B cell (primary cell): ENCODE measurements at regions not wholly inside any gene's neighbourhood (a gene's known extent, or its start where the extent isn't known, plus 50 kb on each side); places are given as distances from the start of the nearest gene placed in this dataset.

Source experiments
- ATAC-seq: fragments of 200-7000 bp; cut with Tn5 transposase; one replicate; pipeline ENCODE4 v1.10.0; 2021; ENCODE audit warnings: low read depth, mild to moderate bottlenecking, moderate number of reproducible peaks, moderate library complexity
- CTCF ChIA-PET: fragments of 350-600 bp; sonication (Branson Sonifier 250); formaldehyde crosslinking; loops from one replicate; lab custom pipeline; 2021; ENCODE audit warnings: antibody characterized with exemption, inconsistent platforms; lab: Charles Lee
- POLR2A ChIA-PET: fragments of 350-600 bp; sonication (Branson Sonifier 250); formaldehyde crosslinking; loops from one replicate; lab custom pipeline; 2021; ENCODE audit warnings: antibody characterized with exemption; lab: Charles Lee
- DNase-seq: peaks from one replicate; pipeline ENCODE4 v3.0.0; 2013
- H2AFZ ChIP-seq: 2 replicates; pipeline ENCODE4 v1.6.1; 2012; ENCODE audit warnings: mild to moderate bottlenecking, low read depth, low read length; ENCODE audit not compliant: insufficient read depth, poor library complexity, severe bottlenecking
- H3K27ac ChIP-seq, 2 donors: 1 replicate in 1 of 2; 2 replicates in 1 of 2; pipeline ENCODE4 v1.5.1; 2012 to 2013; ENCODE audit warnings: low read length in 2 of 2, mild to moderate bottlenecking in 2 of 2, moderate library complexity in 1 of 2
- H3K27me3 ChIP-seq, 4 experiments: fragments of 200-600 bp in 1 of 4; sonication (generic) in 1 of 4; replicated peaks in 1 of 4; 1 replicate in 2 of 4; 2 replicates in 2 of 4; pipeline versions ENCODE4 v1.6.1 to v1.7.0; 2013 to 2016; ENCODE audit warnings: low read length in 3 of 4, mild to moderate bottlenecking in 2 of 4, mixed read lengths in 1 of 4, moderate library complexity in 1 of 4; ENCODE audit not compliant: insufficient read depth in 4 of 4, control insufficient read depth in 3 of 4; ENCODE audit errors: control extremely low read depth in 1 of 4
- H3K36me3 ChIP-seq, 2 experiments: replicated peaks in 1 of 2; 1 replicate in 1 of 2; 2 replicates in 1 of 2; pipeline versions ENCODE4 v1.6.1 to v1.7.1; 2013; ENCODE audit warnings: low read length in 1 of 2; ENCODE audit not compliant: insufficient read depth in 2 of 2, control insufficient read depth in 1 of 2; ENCODE audit errors: control extremely low read depth in 1 of 2, extremely low read depth in 1 of 2
- H3K4me1 ChIP-seq, 2 donors: fragments of 200-600 bp in 1 of 2; sonication (generic) in 1 of 2; 1 replicate in 1 of 2; 2 replicates in 1 of 2; pipeline versions ENCODE4 v1.5.1 to v1.6.1; 2013 to 2017; ENCODE audit warnings: low read length in 2 of 2; ENCODE audit not compliant: control insufficient read depth in 2 of 2, insufficient read depth in 2 of 2
- H3K4me2 ChIP-seq: replicated peaks from 2 replicates; pipeline ENCODE3; 2012; ENCODE audit warnings: mild to moderate bottlenecking, low read depth, low read length; ENCODE audit not compliant: poor library complexity, severe bottlenecking
- H3K4me3 ChIP-seq, 5 experiments: fragments of 200-600 bp in 1 of 5; sonication (generic) in 1 of 5; 1 replicate in 3 of 5; 2 replicates in 2 of 5; pipeline versions ENCODE4 v1.5.1 to v1.7.0; 2011 to 2016; ENCODE audit warnings: low read length in 4 of 5, mild to moderate bottlenecking in 4 of 5, low read depth in 2 of 5, control low read depth in 1 of 5, moderate library complexity in 1 of 5; ENCODE audit not compliant: insufficient read depth in 1 of 5; ENCODE audit errors: control extremely low read depth in 1 of 5, extremely low read depth in 1 of 5
- H3K79me2 ChIP-seq: fragments of 200-600 bp; sonication (generic); one replicate; pipeline ENCODE4 v1.6.0; 2016; ENCODE audit warnings: low read length; ENCODE audit not compliant: control insufficient read depth, insufficient read depth
- H3K9ac ChIP-seq: fragments of 200-600 bp; sonication (generic); 2 replicates; pipeline ENCODE4 v1.6.1; 2017; ENCODE audit warnings: mild to moderate bottlenecking, low read length, moderate library complexity
- H3K9me3 ChIP-seq, 3 donors: one replicate each; pipeline versions ENCODE4 v1.6.1 to v1.7.1; 2013; ENCODE audit warnings: low read length in 2 of 3; ENCODE audit not compliant: control insufficient read depth in 2 of 3, insufficient read depth in 1 of 3; ENCODE audit errors: control extremely low read depth in 1 of 3
- H4K20me1 ChIP-seq: 2 replicates; pipeline ENCODE4 v1.6.0; 2012; ENCODE audit warnings: mild to moderate bottlenecking, low read length; ENCODE audit not compliant: insufficient read depth, control insufficient read depth, poor library complexity, severe bottlenecking
- H3K27ac Mint-ChIP-seq: one replicate; pipeline ENCODE4 v1.8.0; 2021; ENCODE audit warnings: mixed read lengths
- H3K27me3 Mint-ChIP-seq: one replicate; pipeline ENCODE4 v1.8.0; 2021; ENCODE audit warnings: mixed read lengths
- H3K4me1 Mint-ChIP-seq: one replicate; pipeline ENCODE4 v1.8.0; 2021; ENCODE audit warnings: mixed read lengths
- H3K4me3 Mint-ChIP-seq: one replicate; pipeline ENCODE4 v1.8.0; 2021; ENCODE audit warnings: mixed read lengths
- H3K9me3 Mint-ChIP-seq: one replicate; pipeline ENCODE4 v1.8.0; 2022; ENCODE audit warnings: mixed read lengths; ENCODE audit not compliant: insufficient read depth
- EZH2 ChIP-seq: IDR thresholded peaks from 2 replicates; pipeline ENCODE4 v1.6.1; 2012; ENCODE audit warnings: borderline replicate concordance, low read depth, mild to moderate bottlenecking, moderate library complexity, low read length; ENCODE audit not compliant: insufficient read depth, poor library complexity, severe bottlenecking
- WGBS: methylation state at CpG from one replicate; pipeline ENCODE4 v1.1.5; 2013; ENCODE audit warnings: missing lambda C conversion rate; ENCODE audit not compliant: insufficient coverage; 5-methylcytosine and 5-hydroxymethylcytosine counted together
- intact Hi-C: fragments of 100-400 bp; cut with micrococcal nuclease; formaldehyde crosslinking; loops from one replicate; pipeline ENCODE4 v1.10.0; 2022
- TF ChIP-seq, protein P1 (sequence below): fragments of 200-600 bp; IDR thresholded peaks from one replicate; pipeline ENCODE4 v1.8.0; 2022; ENCODE audit warnings: antibody characterized with exemption, mild to moderate bottlenecking

DNA sequence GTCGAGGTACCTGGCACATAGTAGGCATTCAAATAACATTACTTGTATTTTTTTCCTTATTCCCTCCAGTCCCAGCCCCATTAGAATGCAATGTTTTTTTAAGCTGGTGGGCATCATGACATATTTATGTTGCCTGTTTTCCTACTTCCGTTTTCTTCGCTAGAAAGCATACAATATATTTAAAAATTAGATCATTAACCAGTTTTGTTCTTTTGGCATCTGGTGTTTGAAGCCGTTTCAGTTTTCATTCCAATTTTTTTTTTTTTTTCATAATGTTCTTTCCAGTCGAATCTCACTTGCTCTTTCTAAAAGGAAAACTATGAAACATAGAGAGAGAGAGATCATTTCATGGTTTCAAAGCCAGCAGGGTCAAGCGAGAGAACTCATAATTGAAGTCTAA, 228.3 kb upstream of the C9orf72 start:
- DNase-seq: no peak
- Histone ChIP-seq H3K27ac (no peak overlapping the region), H3K79me2 (no peaks in the 10 kb centered on the region), H4K20me1 (no peaks in the 10 kb centered on the region), H3K4me3 (no peak overlapping the region), H3K4me1 (no peaks in the 10 kb centered on the region), H3K36me3 (no peaks in the 10 kb centered on the region), H3K9ac (no peak overlapping the region), H3K27me3 (no peaks in the 10 kb centered on the region), H3K9me3 (no peaks in the 10 kb centered on the region), H3K4me2 (no peak overlapping the region), H2AFZ (no peak overlapping the region)
- ATAC-seq: no peak
- no CpG with 5 or more reads among the region's 6 CpGs for WGBS
- no peaks in the 10 kb centered on the region for H3K27me3 Mint-ChIP-seq
- no peak overlapping the region for H3K27ac Mint-ChIP-seq
- ChIA-PET CTCF (no interaction called here), POLR2A (no interaction called here)
- intact Hi-C loops: no loop called here
- H3K9me3 Mint-ChIP-seq: no peaks in the 10 kb centered on the region
- H3K4me1 Mint-ChIP-seq: no peaks in the 10 kb centered on the region
- TF ChIP-seq EZH2: no peak
- TF ChIP-seq, protein P1, sequence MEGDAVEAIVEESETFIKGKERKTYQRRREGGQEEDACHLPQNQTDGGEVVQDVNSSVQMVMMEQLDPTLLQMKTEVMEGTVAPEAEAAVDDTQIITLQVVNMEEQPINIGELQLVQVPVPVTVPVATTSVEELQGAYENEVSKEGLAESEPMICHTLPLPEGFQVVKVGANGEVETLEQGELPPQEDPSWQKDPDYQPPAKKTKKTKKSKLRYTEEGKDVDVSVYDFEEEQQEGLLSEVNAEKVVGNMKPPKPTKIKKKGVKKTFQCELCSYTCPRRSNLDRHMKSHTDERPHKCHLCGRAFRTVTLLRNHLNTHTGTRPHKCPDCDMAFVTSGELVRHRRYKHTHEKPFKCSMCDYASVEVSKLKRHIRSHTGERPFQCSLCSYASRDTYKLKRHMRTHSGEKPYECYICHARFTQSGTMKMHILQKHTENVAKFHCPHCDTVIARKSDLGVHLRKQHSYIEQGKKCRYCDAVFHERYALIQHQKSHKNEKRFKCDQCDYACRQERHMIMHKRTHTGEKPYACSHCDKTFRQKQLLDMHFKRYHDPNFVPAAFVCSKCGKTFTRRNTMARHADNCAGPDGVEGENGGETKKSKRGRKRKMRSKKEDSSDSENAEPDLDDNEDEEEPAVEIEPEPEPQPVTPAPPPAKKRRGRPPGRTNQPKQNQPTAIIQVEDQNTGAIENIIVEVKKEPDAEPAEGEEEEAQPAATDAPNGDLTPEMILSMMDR: no peak
- no peak overlapping the region for H3K4me3 Mint-ChIP-seq

DNA sequence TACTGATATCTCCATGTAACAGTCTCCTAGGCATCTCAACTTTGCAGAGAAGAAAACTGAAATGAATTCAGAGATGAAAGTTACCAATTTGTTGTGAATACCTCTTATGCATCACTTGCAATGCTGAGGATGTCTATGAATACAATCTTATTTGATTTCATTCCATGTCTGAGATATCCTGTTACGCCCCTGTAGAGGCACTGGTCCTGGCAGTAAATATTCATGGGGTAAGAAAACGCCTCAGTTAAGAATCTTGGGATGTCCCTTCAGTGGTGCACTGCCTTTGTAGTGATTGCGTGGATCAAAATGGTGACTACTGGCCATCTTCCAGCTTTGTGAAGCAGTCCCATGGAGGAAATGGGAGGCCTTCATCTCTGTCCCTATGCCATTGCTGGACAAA, 229.1 kb upstream of the C9orf72 start:
- no peaks in the 10 kb centered on the region for H3K27me3 ChIP-seq
- DNase-seq (no peak), ATAC-seq (no peak)
- no peak overlapping the region for H3K4me2 ChIP-seq
- no peak overlapping the region for H3K4me3 ChIP-seq
- H3K36me3 ChIP-seq: no peaks in the 10 kb centered on the region
- H3K4me1 ChIP-seq: no peaks in the 10 kb centered on the region
- intact Hi-C loops: no loop called here
- no peaks in the 10 kb centered on the region for H3K9me3 Mint-ChIP-seq
- no peak overlapping the region for H3K27ac Mint-ChIP-seq
- no peak overlapping the region for H2AFZ ChIP-seq
- WGBS: 92% methylated on average over 3 of the region's 3 CpGs
- POLR2A ChIA-PET: no interaction called here
- no peaks in the 10 kb centered on the region for H4K20me1 ChIP-seq
- H3K9ac ChIP-seq: no peak overlapping the region
- H3K4me3 Mint-ChIP-seq: no peak overlapping the region
- H3K27ac ChIP-seq: no peak overlapping the region
- no peaks in the 10 kb centered on the region for H3K79me2 ChIP-seq
- TF ChIP-seq, protein P1: no peak
- H3K9me3 ChIP-seq: no peaks in the 10 kb centered on the region
- no peaks in the 10 kb centered on the region for H3K4me1 Mint-ChIP-seq
- no peaks in the 10 kb centered on the region for H3K27me3 Mint-ChIP-seq
- CTCF ChIA-PET: no interaction called here
